ENCODE measurements at regions not wholly inside any gene's neighbourhood (a gene's known extent, or its start where the extent isn't known, plus 50 kb on each side); places are given as distances from the start of the nearest gene placed in this dataset.

DNA sequence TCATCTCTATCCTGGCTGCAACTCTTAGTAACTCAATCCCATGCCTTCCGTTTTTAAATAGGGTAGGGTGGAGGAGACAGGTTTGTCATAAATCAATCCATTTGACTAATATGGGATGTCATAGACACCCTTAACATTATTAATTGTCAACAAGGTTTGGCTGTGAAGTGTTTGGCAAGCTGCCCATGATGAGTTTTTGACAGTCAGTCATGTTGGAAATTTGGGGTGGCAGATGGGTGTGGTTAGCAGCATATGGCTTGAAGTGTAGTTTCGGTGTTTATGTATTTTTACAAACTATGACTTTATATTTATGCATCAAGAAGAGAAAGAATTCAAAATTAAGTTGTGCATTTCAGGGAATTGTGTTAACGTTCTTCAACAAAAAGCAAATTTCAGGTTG lies 221.8 kb upstream of the CDH5 start:
- ATAC-seq: no peak
- intact Hi-C loops (cut with DNase I): no loop called here
- Histone ChIP-seq H3K4me1 (no peaks in the 10 kb centered on the region), H3K27ac (no peak overlapping the region), H3K27me3 (no peaks in the 10 kb centered on the region), H3K36me3 (replicated peaks in 1 of 2; ENCODE audit: insufficient read depth in 1 of 2, low read depth in 2 of 2) (no peaks in the 10 kb centered on the region), H3K4me3 (no peak overlapping the region), H3K9me3 (no peaks in the 10 kb centered on the region)
- 71 to 74% methylated on average over 3 of the region's 3 CpGs for whole genome bisulfite sequencing, 2 donors
- no peak for DNase-seq
- TF ChIP-seq POLR2A (IDR thresholded peaks at IDR 0.05): no peak
- TF ChIP-seq, protein P1, sequence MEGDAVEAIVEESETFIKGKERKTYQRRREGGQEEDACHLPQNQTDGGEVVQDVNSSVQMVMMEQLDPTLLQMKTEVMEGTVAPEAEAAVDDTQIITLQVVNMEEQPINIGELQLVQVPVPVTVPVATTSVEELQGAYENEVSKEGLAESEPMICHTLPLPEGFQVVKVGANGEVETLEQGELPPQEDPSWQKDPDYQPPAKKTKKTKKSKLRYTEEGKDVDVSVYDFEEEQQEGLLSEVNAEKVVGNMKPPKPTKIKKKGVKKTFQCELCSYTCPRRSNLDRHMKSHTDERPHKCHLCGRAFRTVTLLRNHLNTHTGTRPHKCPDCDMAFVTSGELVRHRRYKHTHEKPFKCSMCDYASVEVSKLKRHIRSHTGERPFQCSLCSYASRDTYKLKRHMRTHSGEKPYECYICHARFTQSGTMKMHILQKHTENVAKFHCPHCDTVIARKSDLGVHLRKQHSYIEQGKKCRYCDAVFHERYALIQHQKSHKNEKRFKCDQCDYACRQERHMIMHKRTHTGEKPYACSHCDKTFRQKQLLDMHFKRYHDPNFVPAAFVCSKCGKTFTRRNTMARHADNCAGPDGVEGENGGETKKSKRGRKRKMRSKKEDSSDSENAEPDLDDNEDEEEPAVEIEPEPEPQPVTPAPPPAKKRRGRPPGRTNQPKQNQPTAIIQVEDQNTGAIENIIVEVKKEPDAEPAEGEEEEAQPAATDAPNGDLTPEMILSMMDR (IDR thresholded peaks at IDR 0.05): no peak

DNA sequence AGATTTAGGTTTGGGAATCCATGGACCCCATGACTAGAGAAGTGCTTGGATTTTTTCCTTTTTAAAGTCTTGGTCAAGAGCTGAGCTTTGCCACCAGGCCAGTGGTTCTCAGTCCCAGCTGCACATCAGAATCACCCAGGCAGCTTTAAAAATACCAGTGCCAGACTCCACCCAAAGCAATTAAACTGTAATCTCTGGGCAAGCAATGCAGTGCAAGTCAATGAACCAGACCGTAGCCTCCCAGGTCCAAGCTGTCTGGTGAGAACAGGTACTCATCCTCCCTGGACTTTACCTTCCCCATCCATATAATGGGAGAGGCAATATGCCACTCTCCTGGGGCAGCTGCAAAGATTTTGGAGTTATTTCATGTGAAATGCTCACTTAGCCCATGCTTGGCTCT lies 223.1 kb upstream of the CDH5 start:
- Histone ChIP-seq H3K4me1 (no peaks in the 10 kb centered on the region), H3K36me3 (replicated peaks in 1 of 2; ENCODE audit: insufficient read depth in 1 of 2, low read depth in 2 of 2) (no peaks in the 10 kb centered on the region), H3K27ac (no peak overlapping the region), H3K27me3 (no peaks in the 10 kb centered on the region), H3K4me3 (no peak overlapping the region), H3K9me3 (no peaks in the 10 kb centered on the region)
- WGBS, 2 donors: 38 to 67% methylated on average over 1 of the region's 1 CpG
- intact Hi-C loops (cut with DNase I): no loop called here
- no peak for DNase-seq
- TF ChIP-seq POLR2A (IDR thresholded peaks at IDR 0.05): no peak
- TF ChIP-seq, protein P1 (IDR thresholded peaks at IDR 0.05): no peak
- no peak for ATAC-seq

DNA sequence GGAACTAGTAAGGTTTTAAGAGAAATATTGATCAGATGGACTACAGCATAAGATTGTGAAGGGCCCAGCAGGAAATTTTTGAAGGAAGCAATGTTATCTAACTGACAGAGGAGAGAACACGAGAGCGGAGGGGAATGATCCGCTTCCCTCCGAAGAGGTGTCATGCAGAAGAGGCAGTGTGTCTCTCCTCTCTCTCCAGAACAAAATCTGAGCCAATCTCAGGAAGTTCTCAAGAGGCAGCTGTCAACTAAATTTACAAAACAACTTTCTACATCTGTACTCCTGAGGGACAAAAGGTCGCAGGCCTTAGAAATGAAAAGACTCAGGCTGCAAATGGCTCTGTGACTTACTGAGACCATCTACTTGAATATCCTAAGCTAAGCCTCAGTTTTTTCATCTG lies 224.6 kb upstream of the CDH5 start:
- no peak for TF ChIP-seq POLR2A (IDR thresholded peaks at IDR 0.05)
- TF ChIP-seq, protein P1 (IDR thresholded peaks at IDR 0.05): no peak
- H3K4me1 ChIP-seq: no peaks in the 10 kb centered on the region
- H3K4me3 ChIP-seq: no peak overlapping the region
- ATAC-seq (no peak), DNase-seq (no peak)
- H3K9me3 ChIP-seq: no peaks in the 10 kb centered on the region
- intact Hi-C loops (cut with DNase I): no loop called here
- WGBS, 2 donors: 55 to 67% methylated on average over 5 of the region's 5 CpGs
- H3K27ac ChIP-seq: no peak overlapping the region
- H3K36me3 ChIP-seq (replicated peaks in 1 of 2; ENCODE audit: insufficient read depth in 1 of 2, low read depth in 2 of 2): no peaks in the 10 kb centered on the region
- no peaks in the 10 kb centered on the region for H3K27me3 ChIP-seq

DNA sequence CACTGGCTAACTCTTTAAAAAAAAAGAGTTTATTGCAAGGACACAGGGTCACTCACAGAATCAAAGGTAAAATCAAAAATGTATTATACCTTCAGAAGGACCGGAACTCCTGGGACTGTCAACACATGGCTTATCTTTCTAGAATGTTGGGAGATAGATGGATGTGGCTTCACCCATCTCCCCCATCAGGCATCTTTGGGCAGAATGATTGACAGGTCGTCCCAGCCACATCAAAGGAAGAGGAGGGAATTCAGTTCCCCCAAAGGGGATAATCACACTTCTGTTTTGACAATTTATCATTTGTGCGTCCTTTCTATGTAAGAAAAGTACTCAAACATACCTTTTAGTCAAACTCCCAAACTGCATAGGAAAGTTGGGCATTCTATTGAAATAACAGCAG lies 228.6 kb upstream of the CDH5 start:
- 29 to 41% methylated on average over 3 of the region's 3 CpGs for WGBS, 2 donors

DNA sequence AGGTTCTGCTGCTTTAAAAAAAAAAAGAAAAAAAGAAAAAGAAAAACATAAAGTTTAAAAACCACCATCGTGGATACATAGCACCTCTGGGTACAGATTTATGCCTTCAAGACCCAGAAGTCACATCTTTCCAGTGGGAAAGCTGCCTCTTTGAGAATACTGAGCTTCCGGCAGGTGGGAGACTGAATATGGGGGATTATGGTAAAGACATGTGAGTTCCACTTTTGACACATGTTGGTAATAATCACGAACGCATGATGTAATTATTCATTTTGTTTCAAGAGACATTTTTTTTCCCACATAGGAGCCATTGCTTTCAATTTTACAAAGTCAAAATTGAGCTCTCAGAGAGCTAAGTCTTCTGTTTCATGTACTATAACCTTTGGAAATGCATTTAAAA lies 229.7 kb upstream of the CDH5 start:
- Histone ChIP-seq H3K36me3 (replicated peaks in 1 of 2; ENCODE audit: insufficient read depth in 1 of 2, low read depth in 2 of 2) (no peaks in the 10 kb centered on the region), H3K27me3 (no peaks in the 10 kb centered on the region), H3K4me3 (no peak overlapping the region), H3K4me1 (no peaks in the 10 kb centered on the region), H3K9me3 (no peaks in the 10 kb centered on the region), H3K27ac (no peak overlapping the region)
- DNase-seq: no peak
- ATAC-seq: no peak
- intact Hi-C loops (cut with DNase I): no loop called here
- WGBS, 2 donors: 43 to 50% methylated on average over 4 of the region's 4 CpGs
- TF ChIP-seq, protein P1 (IDR thresholded peaks at IDR 0.05): no peak
- no peak for TF ChIP-seq POLR2A (IDR thresholded peaks at IDR 0.05)

More for the DNA sequence above, 228.6 kb upstream of the CDH5 start:
- H3K9me3 ChIP-seq: no peaks in the 10 kb centered on the region
- H3K36me3 ChIP-seq (replicated peaks in 1 of 2; ENCODE audit: insufficient read depth in 1 of 2, low read depth in 2 of 2): no peaks in the 10 kb centered on the region
- DNase-seq: no peak
- intact Hi-C loops (cut with DNase I): no loop called here
- no peak overlapping the region for H3K4me3 ChIP-seq
- no peak for TF ChIP-seq POLR2A (IDR thresholded peaks at IDR 0.05)
- TF ChIP-seq, protein P1 (IDR thresholded peaks at IDR 0.05): no peak
- no peaks in the 10 kb centered on the region for H3K27me3 ChIP-seq
- no peak overlapping the region for H3K27ac ChIP-seq
- no peaks in the 10 kb centered on the region for H3K4me1 ChIP-seq
- no peak for ATAC-seq
